OCI-LY1 (cell line): ENCODE measurements at regions not wholly inside any gene's neighbourhood (a gene's known extent, or its start where the extent isn't known, plus 50 kb on each side); places are given as distances from the start of the nearest gene placed in this dataset.

Source experiments
- H2AFZ ChIP-seq: fragments of 200-600 bp; sonication (generic), shearing (Covaris generic); 2 replicates; pipeline ENCODE4 v1.6.0; 2014; ENCODE audit warnings: antibody characterized with exemption, mild to moderate bottlenecking, low read length
- H3F3A ChIP-seq: fragments of 200-600 bp; sonication (generic), shearing (Covaris generic); 2 replicates; pipeline ENCODE4 v1.6.0; 2014; ENCODE audit warnings: mild to moderate bottlenecking, antibody characterized with exemption, low read length, moderate library complexity; ENCODE audit not compliant: insufficient read depth
- H3K27ac ChIP-seq: fragments of 200-600 bp; sonication (generic); 2 replicates; pipeline ENCODE4 v1.5.1; 2014; ENCODE audit warnings: low read length, mixed run types, mild to moderate bottlenecking, low read depth; ENCODE audit not compliant: poor library complexity, severe bottlenecking
- H3K27me3 ChIP-seq: fragments of 200-600 bp; sonication (generic); 2 replicates; pipeline ENCODE4 v1.6.0; 2014; ENCODE audit warnings: antibody characterized with exemption, mild to moderate bottlenecking, low read length, moderate library complexity; ENCODE audit not compliant: insufficient read depth
- H3K36me3 ChIP-seq: fragments of 200-600 bp; sonication (generic); 2 replicates; pipeline ENCODE4 v1.6.1; 2014; ENCODE audit warnings: mild to moderate bottlenecking, antibody characterized with exemption, low read length, moderate library complexity, mixed read lengths; ENCODE audit not compliant: insufficient read depth
- H3K4me1 ChIP-seq: fragments of 200-600 bp; sonication (generic); 2 replicates; pipeline ENCODE4 v1.5.1; 2014; ENCODE audit warnings: mild to moderate bottlenecking, low read length, moderate library complexity; ENCODE audit not compliant: insufficient read depth, severe bottlenecking
- H3K4me2 ChIP-seq: fragments of 200-600 bp; sonication (generic), shearing (Covaris generic); 2 replicates; pipeline ENCODE4 v1.6.1; 2014; ENCODE audit warnings: low read length
- H3K4me3 ChIP-seq: fragments of 200-600 bp; sonication (generic); 2 replicates; pipeline ENCODE4 v1.5.1; 2014; ENCODE audit warnings: low read length, low read depth, mild to moderate bottlenecking, mixed read lengths; ENCODE audit not compliant: poor library complexity, severe bottlenecking
- H3K79me2 ChIP-seq: fragments of 200-600 bp; shearing (Covaris generic); 2 replicates; pipeline ENCODE4 v1.6.1; 2016; ENCODE audit warnings: mixed run types, low read length, mixed read lengths; ENCODE audit not compliant: insufficient read depth
- H3K9ac ChIP-seq: fragments of 200-600 bp; sonication (generic), shearing (Covaris generic); 2 replicates; pipeline ENCODE4 v1.6.1; 2014; ENCODE audit warnings: mild to moderate bottlenecking, low read length, mixed read lengths
- H3K9me2 ChIP-seq: fragments of 200-600 bp; sonication (generic), shearing (Covaris generic); 2 replicates; pipeline ENCODE4 v1.6.1; 2014; ENCODE audit warnings: low read depth, mild to moderate bottlenecking, low read length, mixed read lengths
- H3K9me3 ChIP-seq: fragments of 200-600 bp; shearing (Covaris generic); 2 replicates; pipeline ENCODE4 v1.6.1; 2014; ENCODE audit warnings: low read length, mixed read lengths
- H4K20me1 ChIP-seq: fragments of 200-600 bp; sonication (generic), shearing (Covaris generic); 2 replicates; pipeline ENCODE4 v1.6.0; 2016; ENCODE audit warnings: mild to moderate bottlenecking, low read length; ENCODE audit not compliant: insufficient read depth
- CTCF ChIP-seq: fragments of 200-600 bp; sonication (generic), shearing (Covaris generic); IDR thresholded peaks from 2 replicates; pipeline ENCODE4 v1.5.1; 2017; ENCODE audit warnings: mild to moderate bottlenecking, antibody characterized with exemption, low read length, moderate library complexity, mixed read lengths
- EZH2 ChIP-seq: fragments of 200-600 bp; sonication (generic), shearing (Covaris generic); IDR thresholded peaks from 2 replicates; pipeline ENCODE4 v1.8.0; 2017; ENCODE audit warnings: borderline replicate concordance, mixed run types, mild to moderate bottlenecking, antibody characterized with exemption, low read length, moderate library complexity, mixed read lengths

DNA sequence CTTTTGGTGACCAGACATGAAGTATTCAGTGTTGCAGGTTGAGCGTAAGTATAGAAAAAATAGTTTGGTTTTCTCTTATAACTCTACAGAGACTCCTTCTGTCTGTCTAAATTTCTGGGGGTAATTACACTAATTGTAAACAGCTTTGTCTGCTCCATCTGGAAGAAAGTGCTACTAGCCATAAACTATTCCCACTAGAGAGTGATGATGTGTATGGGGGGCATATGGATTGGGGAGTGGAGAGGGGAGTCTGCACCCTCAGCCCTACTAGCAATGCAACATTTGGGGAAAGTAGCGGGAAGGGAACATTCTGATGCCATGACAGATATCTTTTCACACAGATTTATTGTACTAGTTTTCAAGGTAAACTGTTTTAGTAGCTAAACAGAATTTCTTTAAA, 549.7 kb downstream of the TRIML1 start:
- Histone ChIP-seq H3K27me3 (no peaks in the 10 kb centered on the region), H3K79me2 (no peaks in the 10 kb centered on the region), H2AFZ (no peak overlapping the region), H3K9me2 (no peaks in the 10 kb centered on the region), H3K4me2 (no peak overlapping the region), H3K4me3 (no peak overlapping the region), H3K27ac (no peak overlapping the region), H4K20me1 (no peaks in the 10 kb centered on the region), H3K4me1 (no peaks in the 10 kb centered on the region), H3K36me3 (no peaks in the 10 kb centered on the region), H3K9ac (no peak overlapping the region), H3K9me3 (no peaks in the 10 kb centered on the region), H3F3A (no peaks in the 10 kb centered on the region)
- TF ChIP-seq EZH2: no peak
- TF ChIP-seq CTCF: no peak

DNA sequence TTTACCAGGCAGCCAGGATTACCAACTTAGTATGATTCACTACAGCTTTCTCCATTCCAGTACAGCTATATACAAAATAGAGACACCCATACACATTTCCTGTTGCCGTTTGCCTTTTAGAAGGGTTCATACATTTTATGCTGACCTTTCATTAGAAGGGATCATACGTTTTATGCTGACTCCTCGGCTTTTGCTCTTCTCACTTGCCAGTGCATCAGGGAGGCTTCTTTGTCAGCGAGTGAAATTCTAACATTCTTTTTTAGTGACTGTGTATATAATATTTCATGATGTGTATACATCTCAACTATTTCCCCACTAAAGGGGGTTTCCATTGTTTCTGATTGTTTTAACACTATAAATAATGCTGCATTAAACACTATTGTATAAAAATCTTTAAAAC, 552.6 kb downstream of the TRIML1 start:
- Histone ChIP-seq H3K9me2 (no peaks in the 10 kb centered on the region), H3K9me3 (no peaks in the 10 kb centered on the region), H3K9ac (no peak overlapping the region), H3K27me3 (no peaks in the 10 kb centered on the region), H3K27ac (no peak overlapping the region), H2AFZ (no peak overlapping the region), H3K36me3 (no peaks in the 10 kb centered on the region), H3K4me3 (no peak overlapping the region), H3K79me2 (no peaks in the 10 kb centered on the region), H4K20me1 (no peaks in the 10 kb centered on the region), H3K4me2 (no peak overlapping the region), H3F3A (no peaks in the 10 kb centered on the region), H3K4me1 (no peaks in the 10 kb centered on the region)
- no peak for TF ChIP-seq EZH2

DNA sequence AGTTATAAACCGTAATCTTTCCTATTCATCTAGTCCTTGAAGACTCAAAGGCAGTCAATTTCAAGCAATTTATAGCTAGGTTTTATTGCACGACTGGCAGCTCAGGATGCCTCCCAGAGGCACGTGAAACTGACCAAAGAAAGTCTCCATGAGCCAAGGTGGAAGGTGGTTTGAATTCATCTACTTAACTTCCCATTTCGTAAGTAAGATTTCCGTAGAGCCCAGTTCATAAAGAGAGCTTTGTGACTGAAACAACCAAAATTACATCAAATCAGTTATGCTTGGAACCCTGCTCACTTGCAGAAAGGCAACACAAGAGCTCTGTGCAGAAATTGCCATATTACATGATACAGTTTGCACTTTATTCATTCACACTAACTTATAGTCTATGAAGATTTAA, 556.0 kb downstream of the TRIML1 start:
- H3K9ac ChIP-seq: no peak overlapping the region
- H3K9me3 ChIP-seq: no peaks in the 10 kb centered on the region
- H3K4me1 ChIP-seq: no peaks in the 10 kb centered on the region
- no peaks in the 10 kb centered on the region for H4K20me1 ChIP-seq
- H3K79me2 ChIP-seq: no peaks in the 10 kb centered on the region
- no peak overlapping the region for H3K4me3 ChIP-seq
- no peaks in the 10 kb centered on the region for H3F3A ChIP-seq
- H3K4me2 ChIP-seq: no peak overlapping the region
- H3K27ac ChIP-seq: no peak overlapping the region
- TF ChIP-seq CTCF: no peak
- no peak for TF ChIP-seq EZH2
- no peaks in the 10 kb centered on the region for H3K36me3 ChIP-seq
- no peak overlapping the region for H2AFZ ChIP-seq
- no peaks in the 10 kb centered on the region for H3K9me2 ChIP-seq
- H3K27me3 ChIP-seq: no peaks in the 10 kb centered on the region

DNA sequence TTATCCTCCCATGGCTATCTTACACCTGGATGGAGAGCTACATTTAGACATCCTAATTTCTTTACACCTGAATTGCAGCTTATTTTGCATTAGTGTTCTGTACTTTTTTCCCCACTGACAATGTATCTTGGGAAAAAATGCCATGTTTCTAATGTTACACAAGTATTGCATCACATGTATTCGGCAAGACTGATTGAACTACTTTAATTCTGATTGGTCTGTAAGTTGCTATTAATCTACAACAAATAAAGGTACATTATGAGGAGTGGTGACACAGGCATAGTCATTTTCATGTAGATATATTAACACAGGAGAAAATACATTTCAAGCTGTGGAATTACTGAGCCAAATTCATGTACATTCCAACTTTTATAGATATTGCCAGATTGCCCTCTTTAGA, 558.0 kb downstream of the TRIML1 start:
- no peak overlapping the region for H3K4me3 ChIP-seq
- H3K36me3 ChIP-seq: no peaks in the 10 kb centered on the region
- TF ChIP-seq CTCF: no peak
- TF ChIP-seq EZH2: no peak

More for the DNA sequence above, 558.0 kb downstream of the TRIML1 start:
- Histone ChIP-seq H3K27ac (no peak overlapping the region), H3K79me2 (no peaks in the 10 kb centered on the region), H3K9me3 (no peaks in the 10 kb centered on the region), H3K9me2 (no peaks in the 10 kb centered on the region), H2AFZ (no peak overlapping the region), H3K4me1 (no peaks in the 10 kb centered on the region), H3K9ac (no peak overlapping the region), H3K27me3 (no peaks in the 10 kb centered on the region), H3F3A (no peaks in the 10 kb centered on the region), H3K4me2 (no peak overlapping the region), H4K20me1 (no peaks in the 10 kb centered on the region)
